OCI-LY3 (cell line): ENCODE measurements at regions not wholly inside any gene's neighbourhood (a gene's known extent, or its start where the extent isn't known, plus 50 kb on each side); places are given as distances from the start of the nearest gene placed in this dataset.

ENCODE experiments used
- CTCF ChIP-seq: fragments of 200-600, 300-600 bp; sonication (generic); IDR thresholded peaks from 2 replicates; pipeline ENCODE4 v1.5.1; 2014; ENCODE audit warnings: antibody characterized with exemption, low read length, low read depth
- EZH2phosphoT487 ChIP-seq: fragments of 200-600 bp; shearing (Covaris generic); IDR thresholded peaks from 2 replicates; pipeline ENCODE4 v1.6.1; 2018; ENCODE audit warnings: antibody characterized with exemption, mixed run types, low read depth

GRCh38 chr18:24616653-24617052, 156.2 kb downstream of the HRH4 start:
- TF ChIP-seq CTCF, result no peak
- TF ChIP-seq EZH2phosphoT487, result no peak
